ENCODE measurements at regions not wholly inside any gene's neighbourhood (a gene's known extent, or its start where the extent isn't known, plus 50 kb on each side); places are given as distances from the start of the nearest gene placed in this dataset.

- H3F3A ChIP-seq (ENCODE audit: low read depth): no peaks in the 10 kb centered on the region
- H3K27me3 ChIP-seq: no peaks in the 10 kb centered on the region
- Mint-ChIP-seq H3K4me1 (no peaks in the 10 kb centered on the region), H3K9me3 (no peaks in the 10 kb centered on the region), H3K36me3 (no peaks in the 10 kb centered on the region), H3K4me3 (no peak overlapping the region), H3K27me3 (ENCODE audit: insufficient read depth, low read depth) (peaks cover 15% of the 10 kb centered on the region), H3K27ac (no peak overlapping the region)
- H3K9me3 ChIP-seq (ENCODE audit: low read depth): no peaks in the 10 kb centered on the region
- no peak overlapping the region for H3K9ac ChIP-seq
- DNase-seq (ENCODE audit: low spot score): no peak
- no peaks in the 10 kb centered on the region for H3K36me3 ChIP-seq
- H3K4me1 ChIP-seq: no peaks in the 10 kb centered on the region
- H3K27ac ChIP-seq: no peak overlapping the region
- no peaks in the 10 kb centered on the region for H4K20me1 ChIP-seq (ENCODE audit: low read depth)
- TF ChIP-seq, protein P1, sequence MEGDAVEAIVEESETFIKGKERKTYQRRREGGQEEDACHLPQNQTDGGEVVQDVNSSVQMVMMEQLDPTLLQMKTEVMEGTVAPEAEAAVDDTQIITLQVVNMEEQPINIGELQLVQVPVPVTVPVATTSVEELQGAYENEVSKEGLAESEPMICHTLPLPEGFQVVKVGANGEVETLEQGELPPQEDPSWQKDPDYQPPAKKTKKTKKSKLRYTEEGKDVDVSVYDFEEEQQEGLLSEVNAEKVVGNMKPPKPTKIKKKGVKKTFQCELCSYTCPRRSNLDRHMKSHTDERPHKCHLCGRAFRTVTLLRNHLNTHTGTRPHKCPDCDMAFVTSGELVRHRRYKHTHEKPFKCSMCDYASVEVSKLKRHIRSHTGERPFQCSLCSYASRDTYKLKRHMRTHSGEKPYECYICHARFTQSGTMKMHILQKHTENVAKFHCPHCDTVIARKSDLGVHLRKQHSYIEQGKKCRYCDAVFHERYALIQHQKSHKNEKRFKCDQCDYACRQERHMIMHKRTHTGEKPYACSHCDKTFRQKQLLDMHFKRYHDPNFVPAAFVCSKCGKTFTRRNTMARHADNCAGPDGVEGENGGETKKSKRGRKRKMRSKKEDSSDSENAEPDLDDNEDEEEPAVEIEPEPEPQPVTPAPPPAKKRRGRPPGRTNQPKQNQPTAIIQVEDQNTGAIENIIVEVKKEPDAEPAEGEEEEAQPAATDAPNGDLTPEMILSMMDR (IDR thresholded peaks at IDR 0.05): no peak
- TF ChIP-seq EZH2 (IDR thresholded peaks at IDR 0.05) (no peak), EZH2phosphoT487 (IDR thresholded peaks at IDR 0.05) (no peak)
- no peaks in the 10 kb centered on the region for H3K79me2 ChIP-seq (ENCODE audit: low read depth)
- H3K4me3 ChIP-seq: no peak overlapping the region
- no peak overlapping the region for H3K4me2 ChIP-seq
- H2AFZ ChIP-seq (replicated peaks): no peak overlapping the region
These were observed 838.5 kb upstream of the TMEM132C start for GRCh38 chr12:127428420-127428819.

GRCh38 chr12:127429551-127430285 is 837.3 kb upstream of the TMEM132C start:
- no peak for DNase-seq (ENCODE audit: low spot score)
- Histone ChIP-seq H3K36me3 (no peaks in the 10 kb centered on the region), H3K27me3 (no peaks in the 10 kb centered on the region), H4K20me1 (ENCODE audit: low read depth) (no peaks in the 10 kb centered on the region), H3K4me2 (no peak overlapping the region), H3K4me1 (peaks cover 7% of the 10 kb centered on the region), H3K9ac (no peak overlapping the region), H3K27ac (no peak overlapping the region), H3K79me2 (ENCODE audit: low read depth) (no peaks in the 10 kb centered on the region), H3K9me3 (ENCODE audit: low read depth) (no peaks in the 10 kb centered on the region), H3K4me3 (no peak overlapping the region), H3F3A (ENCODE audit: low read depth) (no peaks in the 10 kb centered on the region), H2AFZ (replicated peaks) (no peak overlapping the region)
- Mint-ChIP-seq H3K4me3 (no peak overlapping the region), H3K4me1 (no peaks in the 10 kb centered on the region), H3K9me3 (no peaks in the 10 kb centered on the region), H3K27me3 (ENCODE audit: insufficient read depth, low read depth) (peaks cover 15% of the 10 kb centered on the region), H3K36me3 (no peaks in the 10 kb centered on the region), H3K27ac (no peak overlapping the region)
- no peak for TF ChIP-seq EZH2 (IDR thresholded peaks at IDR 0.05)

- H2AFZ ChIP-seq (replicated peaks): no peak overlapping the region
- H3K27me3 ChIP-seq: no peaks in the 10 kb centered on the region
- Mint-ChIP-seq H3K4me3 (no peak overlapping the region), H3K4me1 (no peaks in the 10 kb centered on the region), H3K27ac (no peak overlapping the region), H3K36me3 (no peaks in the 10 kb centered on the region), H3K27me3 (ENCODE audit: insufficient read depth, low read depth) (peaks cover 15% of the 10 kb centered on the region), H3K9me3 (no peaks in the 10 kb centered on the region)
- no peaks in the 10 kb centered on the region for H3K9me3 ChIP-seq (ENCODE audit: low read depth)
- H3K27ac ChIP-seq: no peak overlapping the region
- DNase-seq (ENCODE audit: low spot score): no peak
- no peaks in the 10 kb centered on the region for H3K36me3 ChIP-seq
- no peak for TF ChIP-seq EZH2phosphoT487 (IDR thresholded peaks at IDR 0.05)
- no peak for TF ChIP-seq EZH2 (IDR thresholded peaks at IDR 0.05)
- TF ChIP-seq, protein P1 (IDR thresholded peaks at IDR 0.05): no peak
- H3K4me1 ChIP-seq: peaks cover 7% of the 10 kb centered on the region
- H3K4me3 ChIP-seq: no peak overlapping the region
- no peaks in the 10 kb centered on the region for H4K20me1 ChIP-seq (ENCODE audit: low read depth)
- H3K9ac ChIP-seq: no peak overlapping the region
- no peak overlapping the region for H3K4me2 ChIP-seq
- no peaks in the 10 kb centered on the region for H3F3A ChIP-seq (ENCODE audit: low read depth)
- H3K79me2 ChIP-seq (ENCODE audit: low read depth): no peaks in the 10 kb centered on the region
These were observed 836.6 kb upstream of the TMEM132C start for GRCh38 chr12:127430401-127430800.

DNA sequence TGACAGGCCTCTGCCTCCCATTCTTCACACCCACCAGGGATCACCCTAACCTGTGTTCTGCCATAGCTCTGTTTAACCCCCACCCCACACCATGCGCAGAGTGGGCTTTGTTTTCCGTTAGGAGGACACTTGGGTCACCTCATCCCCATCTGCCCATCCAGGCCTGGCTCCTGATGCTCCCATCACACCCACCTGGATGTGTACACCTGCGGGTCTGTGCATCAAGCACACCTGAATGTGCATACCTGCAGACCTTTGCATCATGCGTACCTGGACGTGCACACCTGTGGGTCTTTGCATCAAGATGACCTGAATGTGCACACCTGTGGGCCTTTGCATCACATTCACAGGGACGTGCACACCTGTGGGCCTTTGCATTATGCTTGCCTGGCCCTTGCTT is 835.8 kb upstream of the TMEM132C start:
- Histone ChIP-seq H2AFZ (replicated peaks) (no peak overlapping the region), H3K4me3 (no peak overlapping the region), H3K27me3 (no peaks in the 10 kb centered on the region), H4K20me1 (ENCODE audit: low read depth) (no peaks in the 10 kb centered on the region), H3K4me1 (peaks cover 7% of the 10 kb centered on the region), H3K4me2 (no peak overlapping the region), H3F3A (ENCODE audit: low read depth) (no peaks in the 10 kb centered on the region), H3K9me3 (ENCODE audit: low read depth) (no peaks in the 10 kb centered on the region), H3K9ac (no peak overlapping the region), H3K27ac (no peak overlapping the region), H3K36me3 (no peaks in the 10 kb centered on the region), H3K79me2 (ENCODE audit: low read depth) (no peaks in the 10 kb centered on the region)
- Mint-ChIP-seq H3K27ac (no peak overlapping the region), H3K4me3 (no peak overlapping the region), H3K9me3 (no peaks in the 10 kb centered on the region), H3K27me3 (ENCODE audit: insufficient read depth, low read depth) (peaks cover 13% of the 10 kb centered on the region), H3K4me1 (no peaks in the 10 kb centered on the region), H3K36me3 (no peaks in the 10 kb centered on the region)
- TF ChIP-seq EZH2 (IDR thresholded peaks at IDR 0.05) (no peak), EZH2phosphoT487 (IDR thresholded peaks at IDR 0.05) (no peak)
- TF ChIP-seq, protein P1 (IDR thresholded peaks at IDR 0.05): no peak
- DNase-seq (ENCODE audit: low spot score): no peak
